ENCODE measurements at regions not wholly inside any gene's neighbourhood (a gene's known extent, or its start where the extent isn't known, plus 50 kb on each side); places are given as distances from the start of the nearest gene placed in this dataset.

DNA sequence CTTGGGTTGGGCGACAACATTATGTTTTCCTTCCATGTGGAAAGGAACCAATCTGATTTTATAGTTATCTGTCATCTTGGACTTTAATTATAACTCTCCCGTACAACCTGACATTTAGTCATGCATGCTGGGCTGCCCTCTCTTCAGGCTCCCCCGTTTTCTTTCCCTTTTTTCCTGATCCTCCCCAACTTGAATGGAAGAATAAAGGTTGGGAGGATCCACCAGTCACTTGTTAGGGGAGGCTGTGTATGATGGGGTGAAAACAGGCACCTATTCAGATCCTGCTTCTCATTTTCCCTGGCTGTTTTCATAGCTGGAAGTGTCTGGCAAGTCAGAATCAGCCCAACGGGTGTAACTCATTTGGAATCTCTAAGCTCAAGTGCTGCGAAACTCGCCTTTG lies 267.2 kb upstream of the SALL1 start:
- Histone ChIP-seq H3K4me1 (ENCODE audit: control insufficient read depth, insufficient read depth, low read length) (no peaks in the 10 kb centered on the region), H3K9me3 (ENCODE audit: control insufficient read depth, low read length) (no peaks in the 10 kb centered on the region), H3K27me3 (ENCODE audit: control insufficient read depth, insufficient read depth, low read length, poor library complexity, severe bottlenecking) (no peaks in the 10 kb centered on the region), H3K36me3 (ENCODE audit: control insufficient read depth, insufficient read depth, low read length) (no peaks in the 10 kb centered on the region), H3K27ac (ENCODE audit: insufficient read depth, low read depth, low read length, poor library complexity, severe bottlenecking) (no peak overlapping the region), H3K4me3 (ENCODE audit: insufficient read depth, low read depth, low read length) (no peak overlapping the region)
- WGBS, 2 experiments = 90 to 91% methylated on average over 4 to 6 of the region's 6 CpGs

DNA sequence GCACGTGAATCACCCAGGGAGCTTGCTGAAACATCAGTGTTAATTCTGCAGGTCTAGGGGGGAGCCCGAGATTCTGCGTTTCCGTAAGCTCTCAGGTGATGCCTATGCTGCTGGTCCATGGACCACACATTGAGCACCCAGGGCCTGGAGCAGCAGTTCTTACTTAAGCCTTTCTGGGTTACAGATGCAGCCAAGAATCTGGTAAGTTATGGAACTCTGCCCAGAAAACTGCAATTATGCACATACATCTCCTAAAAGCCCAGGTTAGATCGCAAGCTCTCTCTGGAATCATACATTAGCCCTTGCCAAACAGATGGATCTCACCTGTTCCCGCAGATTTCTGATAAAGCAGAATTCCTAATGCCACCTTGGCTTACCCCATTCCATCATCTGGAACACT lies 265.9 kb upstream of the SALL1 start:
- no peaks in the 10 kb centered on the region for H3K27me3 ChIP-seq (ENCODE audit: control insufficient read depth, insufficient read depth, low read length, poor library complexity, severe bottlenecking)
- no peaks in the 10 kb centered on the region for H3K36me3 ChIP-seq (ENCODE audit: control insufficient read depth, insufficient read depth, low read length)
- H3K4me1 ChIP-seq (ENCODE audit: control insufficient read depth, insufficient read depth, low read length) = peaks cover 4% of the 10 kb centered on the region
- H3K4me3 ChIP-seq (ENCODE audit: insufficient read depth, low read depth, low read length) = no peak overlapping the region
- no peaks in the 10 kb centered on the region for H3K9me3 ChIP-seq (ENCODE audit: control insufficient read depth, low read length)
- 94 to 95% methylated on average over 6 of the region's 6 CpGs for WGBS, 2 experiments
- no peak overlapping the region for H3K27ac ChIP-seq (ENCODE audit: insufficient read depth, low read depth, low read length, poor library complexity, severe bottlenecking)

DNA sequence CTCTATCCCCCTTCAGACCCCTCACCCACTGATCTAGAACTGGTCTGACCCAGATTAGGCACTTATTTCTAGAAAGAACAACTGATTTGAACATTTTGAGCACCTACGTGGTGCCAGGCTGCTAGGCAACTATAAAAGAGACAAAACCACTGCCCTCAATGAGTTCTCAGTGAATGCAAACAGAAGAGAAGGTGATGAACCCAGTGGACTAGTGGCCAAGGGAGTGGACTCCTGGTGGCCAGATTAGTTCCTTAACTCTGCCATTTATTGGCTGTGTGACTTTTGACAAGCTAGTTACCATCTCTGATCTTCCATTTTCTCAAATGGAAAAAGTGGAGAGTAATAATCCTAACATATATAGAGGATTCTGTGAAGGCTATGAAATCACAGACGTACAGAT lies 259.1 kb upstream of the SALL1 start:
- Histone ChIP-seq H3K27me3 (ENCODE audit: control insufficient read depth, insufficient read depth, low read length, poor library complexity, severe bottlenecking) (no peaks in the 10 kb centered on the region), H3K4me1 (ENCODE audit: control insufficient read depth, insufficient read depth, low read length) (peaks cover 7% of the 10 kb centered on the region), H3K27ac (ENCODE audit: insufficient read depth, low read depth, low read length, poor library complexity, severe bottlenecking) (no peak overlapping the region), H3K36me3 (ENCODE audit: control insufficient read depth, insufficient read depth, low read length) (no peaks in the 10 kb centered on the region), H3K4me3 (ENCODE audit: insufficient read depth, low read depth, low read length) (no peak overlapping the region), H3K9me3 (ENCODE audit: control insufficient read depth, low read length) (no peaks in the 10 kb centered on the region)
- WGBS, 2 experiments = 93 to 94% methylated on average over 2 of the region's 2 CpGs

DNA sequence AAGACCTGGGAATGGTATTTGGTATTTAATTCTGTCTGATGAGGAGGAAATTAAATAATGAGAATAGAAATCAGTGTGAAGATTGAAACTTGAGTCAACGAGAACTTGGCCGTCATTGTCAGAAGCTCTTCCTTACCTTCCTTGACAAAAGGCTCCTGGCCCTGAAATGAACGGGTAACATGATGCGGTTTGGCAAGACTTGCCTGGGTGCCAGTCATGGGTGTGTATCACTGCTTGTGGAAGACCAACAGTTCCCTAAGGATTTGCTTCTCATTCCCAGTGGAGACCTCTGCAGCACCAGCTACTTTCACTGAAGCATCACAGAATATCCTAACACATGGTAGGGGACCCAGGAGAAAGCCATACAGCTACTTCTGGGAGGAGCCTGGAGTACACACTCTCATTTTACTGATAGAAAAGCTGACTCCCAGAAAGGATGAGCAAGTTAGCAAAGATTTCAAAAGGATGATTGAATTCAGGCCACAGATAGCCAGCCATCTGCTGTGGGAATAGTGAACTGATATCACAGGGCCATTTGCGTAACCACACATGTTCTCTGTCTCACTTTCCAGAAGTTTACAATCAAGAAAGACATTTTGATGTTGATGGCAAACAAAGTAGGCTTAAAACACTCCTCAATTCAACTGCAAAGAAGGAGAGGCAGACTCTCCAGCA lies 258.1 kb upstream of the SALL1 start:
- WGBS, 2 experiments = 94 to 96% methylated on average over 5 of the region's 5 CpGs
- H3K4me1 ChIP-seq (ENCODE audit: control insufficient read depth, insufficient read depth, low read length) = peaks cover 7% of the 10 kb centered on the region

DNA sequence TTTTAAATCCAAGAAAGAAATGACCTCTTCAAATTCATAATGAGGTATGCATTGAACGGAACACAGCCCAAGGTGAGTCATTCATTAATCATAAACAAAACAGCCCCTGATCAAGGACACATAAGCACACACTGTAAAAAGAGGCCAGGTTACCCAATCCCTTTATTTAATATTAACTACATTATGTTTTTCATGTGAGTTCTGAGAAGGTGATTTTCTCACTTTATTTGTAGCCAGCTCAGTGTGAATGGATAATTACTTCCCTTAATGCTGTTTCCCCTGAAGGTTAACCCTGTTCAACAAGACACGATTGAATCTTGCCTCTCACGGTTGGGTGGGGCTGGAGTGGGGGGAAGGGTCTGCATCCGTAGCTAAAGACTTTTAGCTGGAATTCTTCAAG lies 257.3 kb upstream of the SALL1 start:
- Histone ChIP-seq H3K4me1 (ENCODE audit: control insufficient read depth, insufficient read depth, low read length) (peaks cover 7% of the 10 kb centered on the region), H3K27ac (ENCODE audit: insufficient read depth, low read depth, low read length, poor library complexity, severe bottlenecking) (no peak overlapping the region), H3K9me3 (ENCODE audit: control insufficient read depth, low read length) (no peaks in the 10 kb centered on the region), H3K27me3 (ENCODE audit: control insufficient read depth, insufficient read depth, low read length, poor library complexity, severe bottlenecking) (no peaks in the 10 kb centered on the region), H3K36me3 (ENCODE audit: control insufficient read depth, insufficient read depth, low read length) (no peaks in the 10 kb centered on the region), H3K4me3 (ENCODE audit: insufficient read depth, low read depth, low read length) (no peak overlapping the region)
- 64 to 69% methylated on average over 4 of the region's 4 CpGs for WGBS, 2 experiments

More for the DNA sequence above, 258.1 kb upstream of the SALL1 start:
- no peaks in the 10 kb centered on the region for H3K36me3 ChIP-seq (ENCODE audit: control insufficient read depth, insufficient read depth, low read length)
- H3K4me3 ChIP-seq (ENCODE audit: insufficient read depth, low read depth, low read length) = no peak overlapping the region
- H3K9me3 ChIP-seq (ENCODE audit: control insufficient read depth, low read length) = no peaks in the 10 kb centered on the region
- no peak overlapping the region for H3K27ac ChIP-seq (ENCODE audit: insufficient read depth, low read depth, low read length, poor library complexity, severe bottlenecking)
- H3K27me3 ChIP-seq (ENCODE audit: control insufficient read depth, insufficient read depth, low read length, poor library complexity, severe bottlenecking) = no peaks in the 10 kb centered on the region

DNA sequence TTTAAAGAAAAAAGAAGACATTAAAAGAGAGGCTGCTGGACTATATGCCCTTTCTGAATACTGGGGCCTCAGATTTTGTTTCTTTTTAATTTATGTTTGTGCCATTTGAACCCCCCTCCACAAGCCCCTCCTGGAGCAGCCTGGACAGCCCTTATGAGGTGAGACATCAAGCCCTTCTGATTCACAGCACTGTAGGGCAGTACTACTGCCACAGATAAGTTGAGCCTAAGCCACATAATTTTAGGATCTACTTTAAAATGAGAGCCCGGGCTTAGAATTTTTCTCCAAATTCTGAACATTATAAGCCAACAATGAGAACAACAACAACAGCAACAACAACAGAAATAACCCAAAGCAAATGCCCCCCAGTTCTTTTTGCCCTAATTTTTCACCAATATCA lies 256.9 kb upstream of the SALL1 start:
- Histone ChIP-seq H3K4me1 (ENCODE audit: control insufficient read depth, insufficient read depth, low read length) (peaks cover 6% of the 10 kb centered on the region), H3K27ac (ENCODE audit: insufficient read depth, low read depth, low read length, poor library complexity, severe bottlenecking) (no peak overlapping the region), H3K9me3 (ENCODE audit: control insufficient read depth, low read length) (no peaks in the 10 kb centered on the region), H3K27me3 (ENCODE audit: control insufficient read depth, insufficient read depth, low read length, poor library complexity, severe bottlenecking) (no peaks in the 10 kb centered on the region), H3K4me3 (ENCODE audit: insufficient read depth, low read depth, low read length) (no peak overlapping the region), H3K36me3 (ENCODE audit: control insufficient read depth, insufficient read depth, low read length) (no peaks in the 10 kb centered on the region)
- WGBS, 2 experiments = 76 to 91% methylated on average over 1 of the region's 1 CpG

DNA sequence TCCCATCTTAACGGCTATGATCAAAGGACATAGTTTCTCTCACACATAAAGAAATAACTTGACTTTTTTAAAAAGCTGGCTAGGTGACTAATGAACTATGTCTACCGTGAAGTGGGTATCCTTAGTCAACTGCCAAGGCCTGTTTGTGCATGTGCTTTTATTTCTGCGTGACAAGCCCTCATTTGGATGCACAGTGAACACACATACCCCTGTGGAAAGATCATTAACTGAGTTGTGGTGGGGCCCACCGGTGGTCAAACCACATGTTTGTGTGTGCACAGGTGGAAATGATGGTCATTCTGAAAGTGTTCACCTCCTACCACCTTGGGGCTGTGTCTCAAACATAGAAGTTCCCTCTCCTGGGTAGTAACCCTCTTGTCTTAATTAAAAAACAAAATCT lies 256.1 kb upstream of the SALL1 start:
- Histone ChIP-seq H3K36me3 (ENCODE audit: control insufficient read depth, insufficient read depth, low read length) (no peaks in the 10 kb centered on the region), H3K4me3 (ENCODE audit: insufficient read depth, low read depth, low read length) (no peak overlapping the region), H3K27ac (ENCODE audit: insufficient read depth, low read depth, low read length, poor library complexity, severe bottlenecking) (no peak overlapping the region), H3K27me3 (ENCODE audit: control insufficient read depth, insufficient read depth, low read length, poor library complexity, severe bottlenecking) (no peaks in the 10 kb centered on the region), H3K4me1 (ENCODE audit: control insufficient read depth, insufficient read depth, low read length) (peaks cover 3% of the 10 kb centered on the region), H3K9me3 (ENCODE audit: control insufficient read depth, low read length) (no peaks in the 10 kb centered on the region)
- 94 to 97% methylated on average over 3 to 4 of the region's 4 CpGs for WGBS, 2 experiments

DNA sequence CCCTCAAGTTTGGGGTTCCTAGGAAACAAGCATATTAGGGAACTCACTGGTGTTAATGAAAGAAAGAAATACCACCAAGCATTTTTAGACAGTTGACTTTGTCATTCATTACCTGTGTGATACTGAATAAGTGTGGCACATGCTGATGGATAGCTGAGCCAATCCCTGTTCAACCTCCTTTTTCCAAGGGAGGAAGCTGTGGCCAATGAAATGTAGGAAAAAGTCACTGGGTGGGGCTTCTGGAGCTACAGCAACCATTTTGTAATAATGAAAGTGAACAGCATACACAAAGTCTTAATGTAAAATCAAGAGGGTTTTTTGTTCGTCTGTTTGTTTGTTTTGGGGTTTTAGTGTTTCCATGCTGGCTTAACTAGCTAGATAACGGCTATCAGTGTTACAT lies 254.3 kb upstream of the SALL1 start:
- peaks cover 3% of the 10 kb centered on the region for H3K4me1 ChIP-seq (ENCODE audit: control insufficient read depth, insufficient read depth, low read length)
- H3K27ac ChIP-seq (ENCODE audit: insufficient read depth, low read depth, low read length, poor library complexity, severe bottlenecking) = no peak overlapping the region
- no peaks in the 10 kb centered on the region for H3K27me3 ChIP-seq (ENCODE audit: control insufficient read depth, insufficient read depth, low read length, poor library complexity, severe bottlenecking)
- 100% methylated on average over 1 to 2 of the region's 2 CpGs for WGBS, 2 experiments
- no peaks in the 10 kb centered on the region for H3K9me3 ChIP-seq (ENCODE audit: control insufficient read depth, low read length)
- no peak overlapping the region for H3K4me3 ChIP-seq (ENCODE audit: insufficient read depth, low read depth, low read length)
- H3K36me3 ChIP-seq (ENCODE audit: control insufficient read depth, insufficient read depth, low read length) = no peaks in the 10 kb centered on the region

DNA sequence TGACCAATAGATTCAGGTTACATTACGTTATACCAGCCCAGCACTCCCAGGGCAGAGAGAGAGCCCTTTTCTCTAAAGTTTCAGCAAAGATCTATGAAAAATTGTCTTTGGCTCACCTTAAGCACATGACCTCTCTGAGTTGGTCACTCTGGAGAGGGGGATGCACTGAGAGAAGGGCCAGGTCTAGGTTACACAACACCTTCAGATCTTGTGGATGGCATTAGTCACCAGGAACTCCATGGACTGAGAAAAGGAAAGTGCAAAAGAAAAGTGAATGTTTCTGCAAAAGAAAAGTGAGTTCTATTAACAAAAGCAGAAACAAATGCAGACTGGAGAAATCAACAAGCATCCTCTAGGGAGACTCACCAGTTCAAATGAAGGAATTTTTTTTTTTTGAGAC lies 253.3 kb upstream of the SALL1 start:
- no peaks in the 10 kb centered on the region for H3K36me3 ChIP-seq (ENCODE audit: control insufficient read depth, insufficient read depth, low read length)

DNA sequence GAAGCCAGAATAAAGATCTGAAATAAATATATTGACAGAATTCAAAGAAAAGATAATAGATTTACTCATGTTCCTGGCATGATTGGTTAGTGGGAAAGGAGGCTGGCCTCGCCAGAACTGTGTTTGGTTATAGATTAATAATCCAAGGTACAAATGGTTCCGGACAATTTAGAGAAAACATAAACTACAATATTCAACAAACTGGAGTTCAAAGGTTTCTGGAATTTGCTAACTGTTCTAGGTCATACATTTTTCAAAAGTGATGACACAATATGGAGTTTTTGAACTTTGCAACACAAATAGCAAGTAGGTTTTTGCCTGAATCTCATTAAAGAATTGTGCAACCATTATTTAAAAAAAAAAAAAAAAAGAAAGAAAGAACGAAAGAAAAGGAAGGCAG lies 251.7 kb upstream of the SALL1 start:
- Histone ChIP-seq H3K36me3 (ENCODE audit: control insufficient read depth, insufficient read depth, low read length) (no peaks in the 10 kb centered on the region), H3K27ac (ENCODE audit: insufficient read depth, low read depth, low read length, poor library complexity, severe bottlenecking) (no peak overlapping the region), H3K27me3 (ENCODE audit: control insufficient read depth, insufficient read depth, low read length, poor library complexity, severe bottlenecking) (no peaks in the 10 kb centered on the region), H3K4me3 (ENCODE audit: insufficient read depth, low read depth, low read length) (no peak overlapping the region), H3K4me1 (ENCODE audit: control insufficient read depth, insufficient read depth, low read length) (no peaks in the 10 kb centered on the region), H3K9me3 (ENCODE audit: control insufficient read depth, low read length) (no peaks in the 10 kb centered on the region)
- WGBS, 2 experiments = 81 to 89% methylated on average over 2 to 3 of the region's 3 CpGs

More for the DNA sequence above, 253.3 kb upstream of the SALL1 start:
- 85 to 90% methylated on average over 1 of the region's 1 CpG for WGBS, 2 experiments
- Histone ChIP-seq H3K4me1 (ENCODE audit: control insufficient read depth, insufficient read depth, low read length) (peaks cover 3% of the 10 kb centered on the region), H3K9me3 (ENCODE audit: control insufficient read depth, low read length) (no peaks in the 10 kb centered on the region), H3K27ac (ENCODE audit: insufficient read depth, low read depth, low read length, poor library complexity, severe bottlenecking) (no peak overlapping the region), H3K27me3 (ENCODE audit: control insufficient read depth, insufficient read depth, low read length, poor library complexity, severe bottlenecking) (no peaks in the 10 kb centered on the region), H3K4me3 (ENCODE audit: insufficient read depth, low read depth, low read length) (no peak overlapping the region)

DNA sequence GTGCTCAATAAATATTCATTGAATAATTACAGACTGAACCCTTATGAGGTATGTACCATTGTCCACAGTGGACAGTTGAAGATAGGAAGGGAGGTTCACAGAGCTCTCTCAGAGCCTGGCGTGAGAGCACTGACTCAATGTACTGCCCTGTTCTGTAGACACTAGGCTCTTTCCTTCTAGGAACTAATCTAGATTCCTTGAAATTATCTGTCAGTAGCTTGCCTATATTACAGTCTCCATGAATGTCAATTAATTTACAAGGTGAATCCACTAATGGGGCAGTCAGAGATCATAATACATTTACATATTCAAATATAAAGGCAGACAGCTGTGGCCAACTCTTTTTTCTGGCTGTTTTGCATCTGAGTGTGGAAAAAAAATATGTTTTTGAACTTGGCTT lies 251.2 kb upstream of the SALL1 start:
- Histone ChIP-seq H3K36me3 (ENCODE audit: control insufficient read depth, insufficient read depth, low read length) (no peaks in the 10 kb centered on the region), H3K4me1 (ENCODE audit: control insufficient read depth, insufficient read depth, low read length) (no peaks in the 10 kb centered on the region), H3K9me3 (ENCODE audit: control insufficient read depth, low read length) (no peaks in the 10 kb centered on the region), H3K27me3 (ENCODE audit: control insufficient read depth, insufficient read depth, low read length, poor library complexity, severe bottlenecking) (no peaks in the 10 kb centered on the region), H3K27ac (ENCODE audit: insufficient read depth, low read depth, low read length, poor library complexity, severe bottlenecking) (no peak overlapping the region), H3K4me3 (ENCODE audit: insufficient read depth, low read depth, low read length) (no peak overlapping the region)
- WGBS, 2 experiments = 93 to 100% methylated on average over 1 of the region's 1 CpG
